HEK293T (cell line): ENCODE measurements at regions not wholly inside any gene's neighbourhood (a gene's known extent, or its start where the extent isn't known, plus 50 kb on each side); places are given as distances from the start of the nearest gene placed in this dataset.

ENCODE experiments used
- CTCF ChIA-PET: fragments of 350-600 bp; formaldehyde crosslinking; extraction: SDS; loops from one replicate; lab custom pipeline; 2021; ENCODE audit warnings: antibody characterized with exemption, inconsistent platforms; lab: Yijun Ruan, JAX
- POLR2A ChIA-PET: fragments of 350-600 bp; formaldehyde crosslinking; extraction: SDS; loops from one replicate; lab custom pipeline; 2020; ENCODE audit warnings: antibody characterized with exemption, inconsistent platforms; lab: Yijun Ruan, JAX
- DNase-seq: peaks from one replicate; pipeline ENCODE4 v3.0.0; 2012; ENCODE audit warnings: mixed read lengths; ENCODE audit errors: extremely low spot score
- BHLHE40 ChIP-seq: fragments of 450-650 bp; IDR thresholded peaks from 2 replicates; pipeline ENCODE4 v1.6.1; 2016; ENCODE audit warnings: mild to moderate bottlenecking, moderate library complexity, borderline replicate concordance
- CTBP1 ChIP-seq: fragments of 450-650 bp; IDR thresholded peaks from 2 replicates; pipeline ENCODE4 v1.6.1; 2016; ENCODE audit warnings: borderline replicate concordance
- ELF4 ChIP-seq: fragments of 450-650 bp; IDR thresholded peaks from 2 replicates; pipeline ENCODE4 v1.6.1; 2017; ENCODE audit warnings: antibody characterized with exemption
- FOXK2 ChIP-seq: fragments of 450-650 bp; IDR thresholded peaks from 2 replicates; pipeline ENCODE4 v1.6.1; 2016; ENCODE audit warnings: mild to moderate bottlenecking
- FOXM1 ChIP-seq: fragments of 450-650 bp; IDR thresholded peaks from 2 replicates; pipeline ENCODE4 v1.6.1; 2017; ENCODE audit warnings: mild to moderate bottlenecking, borderline replicate concordance
- HDGF ChIP-seq: fragments of 450-650 bp; IDR thresholded peaks from 2 replicates; pipeline ENCODE4 v1.6.1; 2017; ENCODE audit warnings: antibody characterized with exemption, borderline replicate concordance
- L3MBTL2 ChIP-seq: fragments of 450-650 bp; conservative IDR thresholded peaks from 2 replicates; pipeline ENCODE4 v1.6.1; 2016; ENCODE audit warnings: mild to moderate bottlenecking
- LEF1 ChIP-seq: fragments of 450-650 bp; IDR thresholded peaks from 2 replicates; pipeline ENCODE4 v1.6.1; 2017; ENCODE audit warnings: mild to moderate bottlenecking, borderline replicate concordance
- NFRKB ChIP-seq: fragments of 450-650 bp; IDR thresholded peaks from 2 replicates; pipeline ENCODE4 v1.6.1; 2016; ENCODE audit warnings: mild to moderate bottlenecking, moderate library complexity
- PKNOX1 ChIP-seq: fragments of 450-650 bp; IDR thresholded peaks from 2 replicates; pipeline ENCODE4 v1.6.1; 2016
- SP1 ChIP-seq: fragments of 450-650 bp; IDR thresholded peaks from 2 replicates; pipeline ENCODE4 v1.6.1; 2017
- SUZ12 ChIP-seq: fragments of 450-650 bp; IDR thresholded peaks from 2 replicates; pipeline ENCODE4 v1.6.1; 2016; ENCODE audit warnings: mild to moderate bottlenecking

- CTCF ChIA-PET: no interaction called here
- DNase-seq: no peak
- POLR2A ChIA-PET: no interaction called here
- TF ChIP-seq LEF1: no peak
Measured at GRCh38 chr13:59607780-59608233, 555.9 kb downstream of the DIAPH3 start.

GRCh38 chr13:59609421-59609820 is 554.3 kb downstream of the DIAPH3 start:
- TF ChIP-seq PKNOX1 (no peak), SUZ12 (no peak), HDGF (no peak), LEF1 (no peak), ELF4 (no peak), FOXM1 (no peak), L3MBTL2 (no peak), NFRKB (no peak), CTBP1 (no peak), BHLHE40 (no peak), FOXK2 (no peak), SP1 (no peak)
- DNase-seq: no peak

More at GRCh38 chr13:59609421-59609820, 554.3 kb downstream of the DIAPH3 start:
- ChIA-PET CTCF (no interaction called here), POLR2A (no interaction called here)
